PC-9 (cell line): ENCODE measurements at regions not wholly inside any gene's neighbourhood (a gene's known extent, or its start where the extent isn't known, plus 50 kb on each side); places are given as distances from the start of the nearest gene placed in this dataset.

ENCODE experiments used
- BruUV-seq: library from RNA; stranded (reverse); fragments of 400-500 nt; replicated peaks from 2 replicates; lab custom pipeline; 2021; lab: Mats Ljungman, UMichigan
- CTCF ChIA-PET: fragments of 300-600 bp; sonication (Branson Sonifier 250); formaldehyde crosslinking; loops from one replicate; lab custom pipeline; 2022; ENCODE audit warnings: antibody characterized with exemption; lab: Charles Lee
- POLR2A ChIA-PET: fragments of 300-600 bp; sonication (Branson Sonifier 250); formaldehyde crosslinking; loops from one replicate; lab custom pipeline; 2022; ENCODE audit warnings: antibody characterized with exemption; ENCODE audit not compliant: unreplicated experiment; lab: Charles Lee
- DNase-seq, 2 experiments: peaks; one replicate each; pipeline versions ENCODE4 v3.0.0 to v3.0.0-alpha.2; 2015 to 2022; ENCODE audit warnings: mixed read lengths in 1 of 2
- H2AFZ ChIP-seq: fragments of 200-600 bp; sonication (generic); 2 replicates; pipeline ENCODE4 v1.8.1; 2017; ENCODE audit warnings: antibody characterized with exemption
- H3F3A ChIP-seq: fragments of 200-600 bp; sonication (generic); 2 replicates; pipeline ENCODE4 v1.8.1; 2017; ENCODE audit warnings: antibody characterized with exemption, mild to moderate bottlenecking, low read depth; ENCODE audit not compliant: insufficient read depth
- H3K27ac ChIP-seq: fragments of 200-600 bp; sonication (generic); 2 replicates; pipeline ENCODE4 v1.6.1; 2016; ENCODE audit warnings: mixed run types
- H3K27me3 ChIP-seq: fragments of 200-600 bp; sonication (generic); 2 replicates; pipeline ENCODE4 v1.6.1; 2016; ENCODE audit warnings: low read depth, mixed run types; ENCODE audit not compliant: insufficient read depth
- H3K36me3 ChIP-seq: fragments of 200-600 bp; sonication (generic); 2 replicates; pipeline ENCODE4 v1.6.1; 2016; ENCODE audit warnings: low read depth, mixed run types
- H3K4me1 ChIP-seq: fragments of 200-600 bp; sonication (generic); replicated peaks from 2 replicates; pipeline ENCODE4 v1.6.1; 2016; ENCODE audit warnings: mixed run types; ENCODE audit not compliant: insufficient read depth
- H3K4me2 ChIP-seq: fragments of 200-600 bp; sonication (generic); 2 replicates; pipeline ENCODE4 v1.6.1; 2017; ENCODE audit warnings: mixed run types
- H3K4me3 ChIP-seq: fragments of 200-600 bp; sonication (generic); 2 replicates; pipeline ENCODE4 v1.6.1; 2016; ENCODE audit warnings: mixed run types
- H3K79me2 ChIP-seq: fragments of 200-600 bp; sonication (generic); 2 replicates; pipeline ENCODE4 v1.6.1; 2017; ENCODE audit warnings: low read depth, mixed run types
- H3K9me2 ChIP-seq: fragments of 200-600 bp; sonication (generic); 2 replicates; pipeline ENCODE4 v1.8.1; 2017; ENCODE audit warnings: mild to moderate bottlenecking; ENCODE audit not compliant: insufficient read depth
- H3K9me3 ChIP-seq: fragments of 200-600 bp; sonication (generic); 2 replicates; pipeline ENCODE4 v1.8.1; 2016; ENCODE audit warnings: low read depth; ENCODE audit not compliant: insufficient read depth
- H4K20me1 ChIP-seq: fragments of 200-600 bp; sonication (generic); 2 replicates; pipeline ENCODE4 v1.8.1; 2017; ENCODE audit not compliant: insufficient read depth
- CTCF ChIP-seq: fragments of 200-600 bp; sonication (generic); conservative IDR thresholded peaks from 2 replicates; pipeline ENCODE4 v1.6.1; 2017; ENCODE audit warnings: mixed run types, antibody characterized with exemption, mild to moderate bottlenecking, moderate library complexity
- EZH2 ChIP-seq: fragments of 200-600 bp; sonication (generic); IDR thresholded peaks from 2 replicates; pipeline ENCODE4 v1.8.0; 2017; ENCODE audit warnings: antibody characterized with exemption, low read depth
- intact Hi-C: fragments of 100-400 bp; cut with micrococcal nuclease; formaldehyde crosslinking; loops from one replicate; pipeline ENCODE4 v1.10.0; 2022; ENCODE audit not compliant: unreplicated experiment

GRCh38 chr6:81831274-81831673, 78.8 kb upstream of the TENT5A start:
- H3K27ac ChIP-seq: no peak overlapping the region
- H3K9me3 ChIP-seq: no peaks in the 10 kb centered on the region
- intact Hi-C loops: no loop called here
- no peak overlapping the region for H3K4me2 ChIP-seq
- no peaks in the 10 kb centered on the region for H4K20me1 ChIP-seq
- no peaks in the 10 kb centered on the region for H3K27me3 ChIP-seq
- no peaks in the 10 kb centered on the region for H3K36me3 ChIP-seq
- no peak for DNase-seq
- H3K4me1 ChIP-seq: no peaks in the 10 kb centered on the region
- no peaks in the 10 kb centered on the region for H3F3A ChIP-seq
- H3K79me2 ChIP-seq: no peaks in the 10 kb centered on the region
- H3K9me2 ChIP-seq: no peaks in the 10 kb centered on the region
- H3K4me3 ChIP-seq: no peak overlapping the region
- TF ChIP-seq CTCF (no peak), EZH2 (no peak)
- H2AFZ ChIP-seq: no peak overlapping the region
- POLR2A ChIA-PET: interaction anchor here (0.6 kb wide), 1 partner anchor 127 kb away, joined by 4 read pairs; no protein-coding TSS in a partner anchor
- CTCF ChIA-PET: no interaction called here
- no TSS peak for BruUV-seq

GRCh38 chr6:81826784-81827183, 74.3 kb upstream of the TENT5A start:
- no peaks in the 10 kb centered on the region for H3K9me2 ChIP-seq
- no peak overlapping the region for H3K4me3 ChIP-seq
- TF ChIP-seq CTCF: no peak
- TF ChIP-seq EZH2: no peak
- ChIA-PET CTCF (no interaction called here), POLR2A (interaction anchor here (0.6 kb wide), 1 partner anchor 11 kb away, joined by 3 read pairs; no protein-coding TSS in a partner anchor)
- BruUV-seq: no TSS peak
- H3K4me2 ChIP-seq: no peak overlapping the region
- no peaks in the 10 kb centered on the region for H4K20me1 ChIP-seq
- H3F3A ChIP-seq: no peaks in the 10 kb centered on the region
- no peaks in the 10 kb centered on the region for H3K36me3 ChIP-seq
- no peaks in the 10 kb centered on the region for H3K79me2 ChIP-seq
- intact Hi-C loops: no loop called here
- H3K9me3 ChIP-seq: no peaks in the 10 kb centered on the region
- H3K4me1 ChIP-seq: no peaks in the 10 kb centered on the region
- no peak overlapping the region for H2AFZ ChIP-seq
- no peak for DNase-seq
- no peak overlapping the region for H3K27ac ChIP-seq
- H3K27me3 ChIP-seq: no peaks in the 10 kb centered on the region

- Histone ChIP-seq H3F3A (no peaks in the 10 kb centered on the region), H3K4me3 (no peak overlapping the region), H4K20me1 (no peaks in the 10 kb centered on the region), H3K4me1 (no peaks in the 10 kb centered on the region), H3K9me3 (no peaks in the 10 kb centered on the region), H3K36me3 (no peaks in the 10 kb centered on the region), H2AFZ (no peak overlapping the region), H3K9me2 (no peaks in the 10 kb centered on the region), H3K27ac (no peak overlapping the region), H3K27me3 (no peaks in the 10 kb centered on the region), H3K4me2 (no peak overlapping the region), H3K79me2 (no peaks in the 10 kb centered on the region)
- ChIA-PET CTCF (no interaction called here), POLR2A (no interaction called here)
- no TSS peak for BruUV-seq
- intact Hi-C loops: no loop called here
- TF ChIP-seq EZH2: no peak
- no peak for TF ChIP-seq CTCF
- no peak for DNase-seq
Observed at GRCh38 chr6:81822568-81822967, 70.1 kb upstream of the TENT5A start.
